ENCODE measurements at regions not wholly inside any gene's neighbourhood (a gene's known extent, or its start where the extent isn't known, plus 50 kb on each side); places are given as distances from the start of the nearest gene placed in this dataset.

DNA sequence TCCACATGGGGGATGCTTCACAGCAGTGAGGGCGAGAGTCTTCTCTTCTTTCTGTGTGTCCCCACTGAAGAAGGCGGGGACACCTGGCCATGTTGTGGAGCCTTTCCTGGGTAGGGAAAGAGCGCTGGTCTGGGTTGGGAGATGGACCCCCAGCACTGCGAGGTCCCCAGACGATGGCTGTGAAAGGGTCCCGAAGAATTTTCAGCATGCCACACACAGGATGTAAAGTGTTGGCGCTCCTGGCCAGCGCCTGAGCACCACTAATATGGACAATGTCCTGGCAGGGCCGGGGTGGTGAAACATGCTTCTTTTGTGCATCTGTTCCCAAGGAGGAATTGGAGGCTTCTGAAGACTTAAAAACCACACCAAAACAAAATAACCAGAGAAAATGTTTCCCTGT lies 77.2 kb downstream of the GLI2 start:
- no peak overlapping the region for H3K4me3 ChIP-seq (ENCODE audit: low read depth, low read length)
- no peaks in the 10 kb centered on the region for H3K27me3 ChIP-seq (ENCODE audit: control insufficient read depth, insufficient read depth, low read length)
- TF ChIP-seq, protein P1, sequence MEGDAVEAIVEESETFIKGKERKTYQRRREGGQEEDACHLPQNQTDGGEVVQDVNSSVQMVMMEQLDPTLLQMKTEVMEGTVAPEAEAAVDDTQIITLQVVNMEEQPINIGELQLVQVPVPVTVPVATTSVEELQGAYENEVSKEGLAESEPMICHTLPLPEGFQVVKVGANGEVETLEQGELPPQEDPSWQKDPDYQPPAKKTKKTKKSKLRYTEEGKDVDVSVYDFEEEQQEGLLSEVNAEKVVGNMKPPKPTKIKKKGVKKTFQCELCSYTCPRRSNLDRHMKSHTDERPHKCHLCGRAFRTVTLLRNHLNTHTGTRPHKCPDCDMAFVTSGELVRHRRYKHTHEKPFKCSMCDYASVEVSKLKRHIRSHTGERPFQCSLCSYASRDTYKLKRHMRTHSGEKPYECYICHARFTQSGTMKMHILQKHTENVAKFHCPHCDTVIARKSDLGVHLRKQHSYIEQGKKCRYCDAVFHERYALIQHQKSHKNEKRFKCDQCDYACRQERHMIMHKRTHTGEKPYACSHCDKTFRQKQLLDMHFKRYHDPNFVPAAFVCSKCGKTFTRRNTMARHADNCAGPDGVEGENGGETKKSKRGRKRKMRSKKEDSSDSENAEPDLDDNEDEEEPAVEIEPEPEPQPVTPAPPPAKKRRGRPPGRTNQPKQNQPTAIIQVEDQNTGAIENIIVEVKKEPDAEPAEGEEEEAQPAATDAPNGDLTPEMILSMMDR (IDR thresholded peaks at IDR 0.05; ENCODE audit: insufficient read depth, low read length, poor library complexity, severe bottlenecking): no peak
- no peak for DNase-seq (ENCODE audit: low read depth)
- H3K36me3 ChIP-seq (ENCODE audit: control insufficient read depth, insufficient read depth, low read length): peaks cover 1% of the 10 kb centered on the region

DNA sequence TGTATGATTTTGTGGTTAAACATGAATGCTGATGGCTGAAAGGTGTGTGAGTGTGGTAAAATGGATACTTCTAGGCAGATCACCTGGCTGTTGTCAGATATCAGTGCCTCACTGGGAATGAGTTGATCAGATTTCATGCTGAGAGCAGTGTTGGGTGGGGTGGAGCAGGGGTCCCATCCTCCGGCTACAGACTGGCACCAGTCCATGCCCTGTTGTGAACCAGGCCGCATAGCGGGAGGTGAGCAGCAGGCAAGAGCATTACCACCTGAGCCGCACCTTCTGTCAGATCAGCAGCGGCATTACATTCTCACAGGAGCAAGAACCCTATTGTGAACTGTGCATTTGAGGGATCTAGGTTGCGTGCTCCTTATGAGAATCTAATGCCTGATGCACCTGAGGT lies 78.7 kb downstream of the GLI2 start:
- no peak for DNase-seq (ENCODE audit: low read depth)
- Histone ChIP-seq H3K27me3 (ENCODE audit: control insufficient read depth, insufficient read depth, low read length) (no peaks in the 10 kb centered on the region), H3K4me3 (ENCODE audit: low read depth, low read length) (no peak overlapping the region), H3K36me3 (ENCODE audit: control insufficient read depth, insufficient read depth, low read length) (peaks cover 1% of the 10 kb centered on the region)
- TF ChIP-seq, protein P1 (IDR thresholded peaks at IDR 0.05; ENCODE audit: insufficient read depth, low read length, poor library complexity, severe bottlenecking): no peak

DNA sequence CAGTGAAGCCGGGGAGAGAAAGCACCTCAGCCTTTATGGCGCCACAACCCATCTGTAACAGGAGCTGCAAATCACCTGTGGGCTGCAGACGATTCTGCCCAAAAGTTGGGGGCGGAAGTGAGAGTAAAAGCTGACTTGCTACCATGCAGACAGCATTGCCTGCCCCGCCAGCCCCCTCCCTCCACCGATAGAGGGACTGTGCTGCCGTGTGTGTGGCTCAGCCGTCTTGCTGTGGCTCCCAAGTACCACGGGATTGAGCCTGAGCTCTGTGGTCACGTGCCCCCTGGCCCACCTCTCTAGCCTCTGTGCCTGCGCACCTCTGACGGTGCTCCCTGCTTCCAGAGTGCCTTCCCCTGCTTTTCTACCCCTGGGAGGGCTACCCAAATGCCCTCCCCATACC lies 79.6 kb downstream of the GLI2 start:
- Histone ChIP-seq H3K27me3 (ENCODE audit: control insufficient read depth, insufficient read depth, low read length) (no peaks in the 10 kb centered on the region), H3K36me3 (ENCODE audit: control insufficient read depth, insufficient read depth, low read length) (peaks cover 1% of the 10 kb centered on the region), H3K4me3 (ENCODE audit: low read depth, low read length) (no peak overlapping the region)
- TF ChIP-seq, protein P1 (IDR thresholded peaks at IDR 0.05; ENCODE audit: insufficient read depth, low read length, poor library complexity, severe bottlenecking): no peak
- no peak for DNase-seq (ENCODE audit: low read depth)

DNA sequence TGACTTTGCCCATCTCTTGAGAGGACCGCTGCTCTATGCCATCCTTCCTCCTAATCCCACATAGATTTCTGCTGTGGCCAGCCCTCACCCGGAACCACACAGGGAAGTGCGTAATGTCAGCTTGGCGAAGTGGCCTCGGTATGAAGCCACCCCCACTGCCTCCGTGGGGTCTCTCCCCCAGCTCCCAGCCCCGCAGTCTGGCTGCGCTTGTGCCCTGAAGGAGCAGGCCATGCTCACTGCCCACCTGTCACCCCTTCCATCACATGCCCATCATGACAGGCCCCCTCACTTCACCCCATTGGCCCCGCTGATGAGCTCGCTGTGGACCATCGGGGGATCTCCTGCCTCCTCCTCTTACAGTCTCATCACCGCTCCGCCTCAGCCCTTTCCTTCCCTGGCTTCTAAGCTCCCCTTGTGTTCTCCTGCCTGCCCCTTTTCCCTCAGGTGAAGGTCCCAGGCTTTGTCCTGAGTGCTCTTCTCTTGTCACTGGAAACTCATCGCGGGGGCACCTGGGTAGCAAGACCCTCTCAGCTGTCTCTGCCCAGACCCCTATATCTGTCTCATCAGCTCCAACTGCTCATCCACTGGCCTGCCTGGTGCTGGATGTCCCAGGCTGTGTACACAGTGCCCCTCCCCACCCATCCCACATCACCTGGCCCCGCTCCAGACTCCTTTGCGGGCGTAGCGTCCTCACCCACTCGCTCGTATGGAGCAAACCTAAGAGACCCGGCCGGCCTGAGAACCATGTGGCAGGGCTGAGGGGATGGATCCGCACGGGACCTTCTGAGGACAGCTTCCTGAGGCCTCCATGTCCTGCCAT lies 81.7 kb downstream of the GLI2 start:
- no peak for DNase-seq (ENCODE audit: low read depth)
- TF ChIP-seq, protein P1 (IDR thresholded peaks at IDR 0.05; ENCODE audit: insufficient read depth, low read length, poor library complexity, severe bottlenecking): no peak
- Histone ChIP-seq H3K27me3 (ENCODE audit: control insufficient read depth, insufficient read depth, low read length) (no peaks in the 10 kb centered on the region), H3K36me3 (ENCODE audit: control insufficient read depth, insufficient read depth, low read length) (peaks cover 1% of the 10 kb centered on the region), H3K4me3 (ENCODE audit: low read depth, low read length) (no peak overlapping the region)

DNA sequence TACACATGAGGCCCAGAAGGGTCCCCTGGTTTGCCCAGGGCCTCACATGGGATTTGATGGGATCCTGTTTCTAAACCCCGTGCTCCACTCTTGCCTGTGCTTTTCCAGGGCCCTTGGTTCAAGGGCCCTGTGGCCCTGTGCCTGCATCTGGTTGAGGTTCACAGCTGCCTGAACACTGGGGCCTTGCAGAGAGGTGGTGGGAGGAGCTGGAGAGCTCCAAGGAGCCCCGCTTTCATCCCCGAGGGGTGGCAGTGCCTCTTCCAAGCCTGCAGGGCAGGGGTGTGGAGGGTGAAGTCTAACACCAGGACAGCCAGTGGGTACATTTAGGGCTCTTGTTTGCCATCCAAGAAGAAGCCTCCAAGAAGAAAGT lies 82.3 kb downstream of the GLI2 start:
- H3K27me3 ChIP-seq (ENCODE audit: control insufficient read depth, insufficient read depth, low read length): no peaks in the 10 kb centered on the region
- H3K4me3 ChIP-seq (ENCODE audit: low read depth, low read length): no peak overlapping the region
- TF ChIP-seq, protein P1 (IDR thresholded peaks at IDR 0.05; ENCODE audit: insufficient read depth, low read length, poor library complexity, severe bottlenecking): no peak
- no peak for DNase-seq (ENCODE audit: low read depth)
- peaks cover 1% of the 10 kb centered on the region for H3K36me3 ChIP-seq (ENCODE audit: control insufficient read depth, insufficient read depth, low read length)

DNA sequence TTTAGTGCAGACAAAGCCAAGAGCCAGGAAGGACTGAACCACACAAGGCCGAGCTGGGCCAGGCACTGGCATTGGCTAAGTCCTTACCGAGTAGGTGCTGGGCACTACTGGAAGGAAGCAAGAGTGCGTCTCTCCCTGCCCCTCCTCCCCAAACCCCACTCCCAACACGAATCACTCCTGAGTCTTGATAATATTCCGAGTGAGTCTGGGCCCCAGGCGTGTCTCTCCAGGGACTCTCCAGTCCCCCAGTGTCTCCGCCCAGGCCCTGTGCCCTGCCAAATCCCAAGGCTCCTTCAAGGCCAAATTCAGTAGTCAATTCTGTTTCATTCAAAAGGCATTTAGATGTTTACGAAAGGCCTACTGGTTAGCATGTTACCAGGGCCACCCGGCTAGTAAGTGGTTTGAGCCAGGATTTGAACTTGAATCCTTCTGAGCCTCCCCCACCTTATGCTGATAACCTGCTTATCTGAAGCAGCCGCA lies 82.8 kb downstream of the GLI2 start:
- H3K36me3 ChIP-seq (ENCODE audit: control insufficient read depth, insufficient read depth, low read length): peaks cover 1% of the 10 kb centered on the region
- no peak overlapping the region for H3K4me3 ChIP-seq (ENCODE audit: low read depth, low read length)
- TF ChIP-seq, protein P1 (IDR thresholded peaks at IDR 0.05; ENCODE audit: insufficient read depth, low read length, poor library complexity, severe bottlenecking): no peak
- DNase-seq (ENCODE audit: low read depth): no peak
- no peaks in the 10 kb centered on the region for H3K27me3 ChIP-seq (ENCODE audit: control insufficient read depth, insufficient read depth, low read length)

Data from kidney epithelial cell (primary cell).